Neutrophil (primary cell): ENCODE measurements at regions not wholly inside any gene's neighbourhood (a gene's known extent, or its start where the extent isn't known, plus 50 kb on each side); places are given as distances from the start of the nearest gene placed in this dataset.

Experiments used
- H3K27ac ChIP-seq: fragments of 200-600 bp; sonication (generic); 2 replicates; pipeline ENCODE4 v1.5.1; 2016; ENCODE audit warnings: mild to moderate bottlenecking, moderate library complexity
- H3K27me3 ChIP-seq: fragments of 200-600 bp; sonication (generic); 2 replicates; pipeline ENCODE4 v1.6.0; 2016; ENCODE audit warnings: mild to moderate bottlenecking
- H3K36me3 ChIP-seq: fragments of 200-600 bp; sonication (generic); 2 replicates; pipeline ENCODE4 v1.5.1; 2017
- H3K4me1 ChIP-seq, 2 experiments: fragments of 200-600 bp in 1 of 2; sonication (generic) in 1 of 2; 1 replicate in 1 of 2; 2 replicates in 1 of 2; pipeline versions ENCODE4 v1.5.1 to v1.6.1; 2013 to 2016; ENCODE audit warnings: low read depth in 1 of 2, low read length in 1 of 2, mild to moderate bottlenecking in 1 of 2, moderate library complexity in 1 of 2; ENCODE audit not compliant: control insufficient read depth in 1 of 2, insufficient read depth in 1 of 2
- H3K4me3 ChIP-seq, 2 experiments: fragments of 200-600 bp in 1 of 2; sonication (generic) in 1 of 2; 1 replicate in 1 of 2; 2 replicates in 1 of 2; pipeline ENCODE4 v1.5.1; 2013 to 2016; ENCODE audit warnings: low read depth in 1 of 2, low read length in 1 of 2, mild to moderate bottlenecking in 1 of 2, moderate library complexity in 1 of 2
- H3K9me3 ChIP-seq: fragments of 200-600 bp; sonication (generic); 2 replicates; pipeline ENCODE4 v1.5.1; 2016
- TF ChIP-seq, protein P1 (sequence below): fragments of 200-600 bp; sonication (generic); IDR thresholded peaks from 2 replicates; pipeline ENCODE4 v1.5.1; 2016; ENCODE audit warnings: antibody characterized with exemption

DNA sequence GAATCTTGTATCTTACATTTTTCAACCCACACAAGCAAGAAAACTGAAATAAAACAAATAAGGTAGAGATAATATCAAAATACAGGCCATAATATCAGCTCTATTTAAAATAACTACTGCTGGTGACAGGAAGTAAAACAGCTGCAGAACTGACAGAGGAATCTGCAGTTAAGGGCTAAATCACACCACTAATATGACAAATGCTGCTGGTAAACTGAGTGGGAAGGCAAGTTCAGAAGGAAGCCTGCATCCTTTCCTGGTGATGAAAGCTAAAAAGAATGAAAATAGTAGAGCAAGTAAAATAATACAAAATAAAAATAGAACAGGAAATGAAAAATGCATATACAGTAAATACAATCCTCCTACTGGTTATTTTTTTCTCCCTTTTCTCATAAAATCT is 1293.7 kb upstream of the C9orf72 start:
- no peak overlapping the region for H3K4me3 ChIP-seq
- H3K4me1 ChIP-seq, result no peaks in the 10 kb centered on the region
- H3K9me3 ChIP-seq, result no peaks in the 10 kb centered on the region
- no peaks in the 10 kb centered on the region for H3K36me3 ChIP-seq
- no peak overlapping the region for H3K27ac ChIP-seq
- TF ChIP-seq, protein P1, sequence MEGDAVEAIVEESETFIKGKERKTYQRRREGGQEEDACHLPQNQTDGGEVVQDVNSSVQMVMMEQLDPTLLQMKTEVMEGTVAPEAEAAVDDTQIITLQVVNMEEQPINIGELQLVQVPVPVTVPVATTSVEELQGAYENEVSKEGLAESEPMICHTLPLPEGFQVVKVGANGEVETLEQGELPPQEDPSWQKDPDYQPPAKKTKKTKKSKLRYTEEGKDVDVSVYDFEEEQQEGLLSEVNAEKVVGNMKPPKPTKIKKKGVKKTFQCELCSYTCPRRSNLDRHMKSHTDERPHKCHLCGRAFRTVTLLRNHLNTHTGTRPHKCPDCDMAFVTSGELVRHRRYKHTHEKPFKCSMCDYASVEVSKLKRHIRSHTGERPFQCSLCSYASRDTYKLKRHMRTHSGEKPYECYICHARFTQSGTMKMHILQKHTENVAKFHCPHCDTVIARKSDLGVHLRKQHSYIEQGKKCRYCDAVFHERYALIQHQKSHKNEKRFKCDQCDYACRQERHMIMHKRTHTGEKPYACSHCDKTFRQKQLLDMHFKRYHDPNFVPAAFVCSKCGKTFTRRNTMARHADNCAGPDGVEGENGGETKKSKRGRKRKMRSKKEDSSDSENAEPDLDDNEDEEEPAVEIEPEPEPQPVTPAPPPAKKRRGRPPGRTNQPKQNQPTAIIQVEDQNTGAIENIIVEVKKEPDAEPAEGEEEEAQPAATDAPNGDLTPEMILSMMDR, result no peak
- H3K27me3 ChIP-seq, result no peaks in the 10 kb centered on the region

DNA sequence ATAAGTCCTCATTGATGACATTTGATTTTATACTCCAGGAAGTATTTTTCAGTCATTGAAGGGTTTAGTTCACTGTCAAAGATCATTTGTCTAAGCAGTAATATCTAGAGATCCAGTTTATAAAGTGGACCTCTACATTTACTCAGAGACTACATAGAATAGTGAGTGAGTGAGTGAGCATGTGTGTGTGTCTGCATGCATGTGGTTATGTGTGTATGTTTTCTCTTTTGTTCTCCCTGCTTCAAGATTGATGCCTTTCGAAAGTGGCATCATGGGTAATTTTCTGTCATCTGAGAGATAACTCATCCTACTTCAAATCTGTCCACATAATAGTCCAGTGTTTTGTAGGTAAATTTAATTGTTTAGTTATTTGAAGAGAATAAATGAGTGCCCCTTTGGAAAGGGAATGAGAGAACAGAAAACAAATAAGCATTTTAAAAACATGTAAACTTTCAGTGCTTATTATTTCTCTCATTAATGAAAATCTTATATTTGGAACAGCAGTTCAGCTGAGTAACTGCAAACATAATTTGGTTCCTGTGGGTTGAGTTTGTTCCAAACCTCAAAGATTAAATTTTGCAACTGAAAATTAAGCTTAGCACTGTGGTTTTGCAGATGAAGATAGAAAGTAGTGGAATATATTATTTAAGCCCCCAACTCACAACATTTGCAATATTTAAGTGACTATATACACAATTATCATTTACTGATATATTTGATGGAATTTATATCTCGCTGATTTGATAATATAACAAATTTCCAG is 1295.1 kb upstream of the C9orf72 start:
- H3K36me3 ChIP-seq, result no peaks in the 10 kb centered on the region
- no peak overlapping the region for H3K27ac ChIP-seq
- H3K9me3 ChIP-seq, result no peaks in the 10 kb centered on the region
- H3K4me1 ChIP-seq, result no peaks in the 10 kb centered on the region
- H3K4me3 ChIP-seq, result no peak overlapping the region
- TF ChIP-seq, protein P1, result no peak
- H3K27me3 ChIP-seq, result no peaks in the 10 kb centered on the region

DNA sequence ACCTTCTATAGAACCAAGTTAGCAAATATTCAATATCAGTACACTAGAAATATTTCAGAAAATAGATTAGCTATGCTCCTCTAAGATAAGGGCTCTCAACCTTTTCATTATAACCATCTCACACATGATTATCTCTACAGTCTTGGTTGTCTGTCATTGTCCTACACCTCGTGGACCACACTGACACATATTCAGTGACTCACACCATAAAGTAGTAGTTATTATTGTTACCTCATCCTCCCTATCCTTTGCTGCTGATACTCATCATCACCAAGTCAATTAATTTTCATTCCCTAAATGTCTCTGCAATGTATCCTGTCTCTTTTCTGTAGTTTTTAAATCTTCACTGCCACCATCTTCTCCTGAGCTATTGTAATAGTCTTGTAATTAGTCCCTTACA is 1309.2 kb upstream of the C9orf72 start:
- Histone ChIP-seq H3K4me3 (no peak overlapping the region), H3K27me3 (no peaks in the 10 kb centered on the region), H3K9me3 (no peaks in the 10 kb centered on the region), H3K4me1 (no peaks in the 10 kb centered on the region), H3K36me3 (no peaks in the 10 kb centered on the region), H3K27ac (no peak overlapping the region)
- TF ChIP-seq, protein P1, result no peak

DNA sequence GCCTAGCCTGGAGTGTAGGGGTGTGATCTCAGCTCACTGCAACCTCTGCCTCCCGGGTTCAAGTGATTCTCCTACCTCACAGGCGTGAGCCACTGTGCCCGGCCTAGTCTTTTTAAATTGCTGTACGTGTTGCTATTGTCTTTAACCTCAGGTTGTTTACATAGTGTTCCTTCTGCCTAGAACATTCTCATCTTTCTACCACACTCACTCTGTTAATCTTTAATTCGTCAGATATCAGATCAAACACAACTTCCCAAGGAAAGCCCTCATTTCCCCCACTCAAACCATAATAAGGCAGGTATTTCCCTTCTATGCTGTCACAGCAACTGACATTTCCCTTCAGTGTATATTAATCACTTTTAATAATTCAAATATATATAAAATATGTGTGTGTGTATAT is 1310.0 kb upstream of the C9orf72 start:
- Histone ChIP-seq H3K4me3 (no peak overlapping the region), H3K36me3 (no peaks in the 10 kb centered on the region), H3K27me3 (no peaks in the 10 kb centered on the region), H3K9me3 (no peaks in the 10 kb centered on the region), H3K4me1 (no peaks in the 10 kb centered on the region), H3K27ac (no peak overlapping the region)
- TF ChIP-seq, protein P1, result no peak

DNA sequence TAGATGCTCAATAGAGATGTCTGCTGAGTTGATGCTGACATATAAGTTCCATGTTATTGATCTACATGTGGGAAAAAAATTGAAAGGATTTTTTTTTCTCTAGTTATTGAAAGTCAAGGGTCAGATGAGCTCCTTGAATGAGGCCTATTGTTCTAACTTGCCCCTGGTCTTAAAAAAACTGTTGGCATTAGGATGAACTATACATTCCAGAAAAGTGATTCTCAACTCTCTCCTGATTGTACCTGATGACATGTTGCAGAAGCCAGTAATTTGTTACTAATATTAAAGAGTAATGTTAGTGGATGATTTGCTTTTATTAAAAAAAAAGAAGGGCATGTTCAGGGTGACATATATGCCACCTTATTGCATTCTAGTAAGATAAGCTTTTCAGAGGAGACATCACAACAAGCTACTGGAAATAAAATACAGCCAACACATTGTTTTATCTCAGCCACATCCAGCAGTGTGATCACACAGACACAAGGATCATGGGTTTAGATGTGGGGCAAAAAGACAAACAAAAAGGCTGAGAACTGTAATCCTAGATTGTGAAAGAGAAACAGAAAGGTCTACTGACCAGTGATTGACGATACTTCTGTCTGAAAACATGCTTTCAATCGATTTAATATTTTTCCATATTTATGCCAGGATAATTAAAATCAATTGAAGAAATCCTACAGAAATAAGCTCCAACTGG is 1314.1 kb upstream of the C9orf72 start:
- H3K27ac ChIP-seq, result no peak overlapping the region
- no peaks in the 10 kb centered on the region for H3K4me1 ChIP-seq
- H3K36me3 ChIP-seq, result no peaks in the 10 kb centered on the region
- no peaks in the 10 kb centered on the region for H3K27me3 ChIP-seq
- H3K9me3 ChIP-seq, result no peaks in the 10 kb centered on the region
- TF ChIP-seq, protein P1, result no peak
- no peak overlapping the region for H3K4me3 ChIP-seq
